Kidney epithelial cell (primary cell): ENCODE measurements at regions not wholly inside any gene's neighbourhood (a gene's known extent, or its start where the extent isn't known, plus 50 kb on each side); places are given as distances from the start of the nearest gene placed in this dataset.

ENCODE experiments used
- DNase-seq: peaks from one replicate; pipeline ENCODE4 v3.0.0-alpha.2; 2010; ENCODE audit warnings: low read depth
- H3K27me3 ChIP-seq: 2 replicates; pipeline ENCODE4 v1.6.0; 2011; ENCODE audit warnings: low read length; ENCODE audit not compliant: control insufficient read depth, insufficient read depth
- H3K36me3 ChIP-seq: 2 replicates; pipeline ENCODE4 v1.5.1; 2011; ENCODE audit warnings: low read length; ENCODE audit not compliant: control insufficient read depth, insufficient read depth
- H3K4me3 ChIP-seq: 2 replicates; pipeline ENCODE4 v1.5.1; 2011; ENCODE audit warnings: low read depth, mild to moderate bottlenecking, control low read depth, low read length
- TF ChIP-seq, protein P1 (sequence below): IDR thresholded peaks from 2 replicates; pipeline ENCODE4 v1.5.1; 2011; ENCODE audit warnings: mild to moderate bottlenecking, moderate library complexity, low read length, control low read depth, inconsistent platforms; ENCODE audit not compliant: insufficient read depth, poor library complexity, severe bottlenecking

DNA sequence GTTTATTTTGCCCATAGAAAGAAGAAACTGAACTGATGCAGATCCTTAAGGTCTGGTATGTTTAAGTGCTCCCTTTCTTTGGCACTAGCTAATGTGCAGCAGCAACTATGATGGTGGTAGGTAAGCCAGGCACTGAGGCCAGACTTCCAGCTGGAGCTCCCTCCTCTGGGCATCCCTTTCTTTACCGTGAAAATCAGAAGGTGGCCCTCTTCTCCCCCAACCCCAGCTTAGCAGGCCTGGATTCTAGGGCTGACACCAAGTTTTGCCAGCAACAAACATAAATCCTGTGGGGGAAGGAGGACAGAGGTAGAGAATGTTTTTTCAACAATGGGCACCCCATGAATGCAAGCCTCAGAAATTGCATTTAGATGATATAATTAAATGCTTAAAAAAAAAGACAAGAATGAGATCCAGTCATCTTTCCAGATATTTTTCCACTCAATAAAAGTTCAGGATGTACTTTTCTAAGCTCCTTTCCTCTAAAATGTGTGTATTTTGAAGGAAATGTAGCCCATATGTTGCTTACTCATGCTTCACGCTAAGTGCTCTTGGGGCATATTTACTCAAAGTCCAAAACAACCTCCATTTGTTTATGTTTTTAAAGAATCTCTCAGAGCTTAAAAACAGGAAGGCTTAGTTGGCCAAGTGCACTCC, 123.9 kb upstream of the NXT1 start:
- DNase-seq: no peak
- TF ChIP-seq, protein P1, sequence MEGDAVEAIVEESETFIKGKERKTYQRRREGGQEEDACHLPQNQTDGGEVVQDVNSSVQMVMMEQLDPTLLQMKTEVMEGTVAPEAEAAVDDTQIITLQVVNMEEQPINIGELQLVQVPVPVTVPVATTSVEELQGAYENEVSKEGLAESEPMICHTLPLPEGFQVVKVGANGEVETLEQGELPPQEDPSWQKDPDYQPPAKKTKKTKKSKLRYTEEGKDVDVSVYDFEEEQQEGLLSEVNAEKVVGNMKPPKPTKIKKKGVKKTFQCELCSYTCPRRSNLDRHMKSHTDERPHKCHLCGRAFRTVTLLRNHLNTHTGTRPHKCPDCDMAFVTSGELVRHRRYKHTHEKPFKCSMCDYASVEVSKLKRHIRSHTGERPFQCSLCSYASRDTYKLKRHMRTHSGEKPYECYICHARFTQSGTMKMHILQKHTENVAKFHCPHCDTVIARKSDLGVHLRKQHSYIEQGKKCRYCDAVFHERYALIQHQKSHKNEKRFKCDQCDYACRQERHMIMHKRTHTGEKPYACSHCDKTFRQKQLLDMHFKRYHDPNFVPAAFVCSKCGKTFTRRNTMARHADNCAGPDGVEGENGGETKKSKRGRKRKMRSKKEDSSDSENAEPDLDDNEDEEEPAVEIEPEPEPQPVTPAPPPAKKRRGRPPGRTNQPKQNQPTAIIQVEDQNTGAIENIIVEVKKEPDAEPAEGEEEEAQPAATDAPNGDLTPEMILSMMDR: no peak

DNA sequence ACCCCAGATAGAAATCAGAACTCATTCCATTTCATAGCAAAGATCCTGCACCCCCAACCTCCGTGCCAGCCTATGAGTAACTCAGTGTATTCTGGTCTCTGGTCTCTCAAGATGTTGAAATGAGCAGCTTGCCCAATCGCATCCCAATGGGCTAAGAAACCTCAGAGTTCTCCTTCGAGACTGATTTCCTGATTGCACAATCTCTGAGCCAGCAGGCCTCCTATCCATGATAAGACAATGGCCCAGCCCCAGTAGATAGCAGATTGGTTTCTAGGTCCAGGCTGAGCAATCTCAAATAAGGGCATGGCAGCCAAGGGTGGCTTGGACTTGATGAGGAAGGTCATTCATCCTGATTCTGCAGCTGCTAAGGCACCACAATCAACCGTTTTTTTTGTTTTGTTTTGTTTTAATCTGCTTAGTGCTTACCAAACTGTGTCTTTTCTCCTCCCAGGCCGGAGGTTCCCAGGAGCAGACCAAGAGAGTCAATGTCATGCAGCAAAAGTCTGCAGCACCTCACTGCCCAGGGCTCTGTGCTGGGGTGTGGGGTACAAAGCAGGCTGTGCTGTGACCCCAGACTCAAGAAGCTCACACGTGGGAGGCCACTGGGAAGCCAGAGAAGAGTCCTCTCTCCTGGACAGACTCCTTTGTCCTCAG, 125.1 kb upstream of the NXT1 start:
- Histone ChIP-seq H3K4me3 (no peak overlapping the region), H3K36me3 (no peaks in the 10 kb centered on the region), H3K27me3 (peaks cover 3% of the 10 kb centered on the region)
- TF ChIP-seq, protein P1: no peak
- DNase-seq: no peak

More for the DNA sequence above, 123.9 kb upstream of the NXT1 start:
- peaks cover 3% of the 10 kb centered on the region for H3K27me3 ChIP-seq
- H3K4me3 ChIP-seq: no peak overlapping the region
- H3K36me3 ChIP-seq: no peaks in the 10 kb centered on the region

DNA sequence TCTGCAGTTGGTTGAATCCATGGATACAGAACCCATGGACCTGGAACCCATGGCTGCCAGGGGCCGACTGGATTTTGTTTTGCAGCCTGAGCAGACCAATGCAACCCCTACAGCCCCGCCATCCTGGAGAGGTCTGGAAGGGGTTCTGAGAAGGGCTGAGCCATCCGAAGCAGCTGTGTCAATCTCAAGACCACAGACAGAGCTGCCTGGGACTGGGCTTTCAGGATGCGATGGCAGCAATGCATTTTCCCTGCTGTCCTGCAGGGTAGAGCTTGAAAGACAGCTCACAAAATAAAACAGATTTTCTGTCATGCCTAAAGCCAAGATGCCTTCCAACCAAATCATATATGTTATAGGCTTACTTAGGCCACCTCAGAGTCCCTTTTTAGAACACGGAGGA, 125.8 kb upstream of the NXT1 start:
- no peak for DNase-seq
- Histone ChIP-seq H3K4me3 (no peak overlapping the region), H3K36me3 (no peaks in the 10 kb centered on the region), H3K27me3 (peaks cover 3% of the 10 kb centered on the region)
- TF ChIP-seq, protein P1: no peak

DNA sequence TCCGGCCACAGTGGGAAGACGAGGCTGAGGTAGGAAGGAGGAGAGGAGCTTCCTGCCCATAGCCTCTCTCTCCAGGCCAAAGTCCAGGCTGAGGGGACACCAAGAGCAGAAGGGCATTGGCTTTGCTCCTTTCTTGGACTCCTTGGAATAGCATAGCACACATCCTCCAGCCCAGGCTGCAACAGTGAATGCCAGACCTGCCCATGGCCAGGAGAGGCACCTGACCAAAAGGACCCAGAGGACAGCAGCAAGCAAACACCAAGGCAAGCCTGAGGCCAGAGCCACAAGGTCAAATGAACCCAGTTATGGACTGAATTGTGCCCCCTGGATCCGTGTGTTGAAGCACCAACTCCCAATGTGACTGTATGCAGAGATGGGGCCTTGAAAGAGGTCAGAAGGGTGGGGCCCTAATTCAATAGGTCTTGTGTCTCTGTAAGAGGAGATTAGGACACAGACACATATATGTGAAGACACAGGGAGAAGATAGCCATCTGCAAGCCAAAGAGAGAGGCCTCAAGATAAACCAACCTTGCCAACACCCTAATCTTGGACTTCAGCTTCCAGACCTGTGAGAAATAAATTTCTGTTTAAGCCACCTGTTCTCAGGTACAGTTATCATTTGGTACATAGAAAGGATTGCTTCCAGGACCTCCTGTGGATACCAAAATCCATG, 126.5 kb upstream of the NXT1 start:
- TF ChIP-seq, protein P1: no peak

DNA sequence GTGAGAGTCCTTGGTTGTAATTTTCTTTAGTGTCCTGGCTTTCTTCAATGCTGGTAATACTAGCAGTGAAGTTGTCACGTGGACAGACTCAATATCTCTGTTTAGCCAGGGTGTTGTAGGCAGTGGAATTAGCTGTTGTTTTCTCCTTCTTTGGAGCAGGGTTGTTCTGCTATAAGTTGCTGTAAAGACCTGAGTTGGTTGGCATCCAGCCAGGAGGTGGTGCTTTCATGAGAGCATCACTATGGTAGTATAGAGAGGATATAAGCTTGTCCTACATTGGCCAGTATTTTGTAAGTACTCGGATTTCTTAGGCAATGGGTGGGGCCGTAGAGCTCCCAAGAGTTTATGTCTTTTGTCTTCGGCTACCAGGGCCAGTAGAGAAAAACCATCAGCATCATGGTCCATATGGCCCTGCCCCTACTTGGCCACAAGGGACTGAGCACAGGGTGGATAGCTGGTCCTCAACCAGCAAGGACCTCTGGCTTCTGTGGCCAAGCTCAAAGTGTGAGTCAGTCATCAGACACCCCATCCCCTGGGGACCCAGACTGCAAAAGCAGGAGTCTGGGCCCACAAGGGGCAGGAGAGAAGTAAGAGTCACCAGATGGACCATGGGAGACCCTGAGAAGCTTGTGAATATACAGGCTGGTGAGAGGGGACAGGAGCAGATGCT, 127.9 kb upstream of the NXT1 start:
- DNase-seq: no peak
- TF ChIP-seq, protein P1: no peak
- no peak overlapping the region for H3K4me3 ChIP-seq
- H3K27me3 ChIP-seq: peaks cover 3% of the 10 kb centered on the region
- no peaks in the 10 kb centered on the region for H3K36me3 ChIP-seq

More for the DNA sequence above, 126.5 kb upstream of the NXT1 start:
- peaks cover 3% of the 10 kb centered on the region for H3K27me3 ChIP-seq
- no peak overlapping the region for H3K4me3 ChIP-seq
- no peaks in the 10 kb centered on the region for H3K36me3 ChIP-seq
- no peak for DNase-seq
